OCI-LY1 (cell line): ENCODE measurements at regions not wholly inside any gene's neighbourhood (a gene's known extent, or its start where the extent isn't known, plus 50 kb on each side); places are given as distances from the start of the nearest gene placed in this dataset.

ENCODE experiments used
- H2AFZ ChIP-seq: fragments of 200-600 bp; sonication (generic), shearing (Covaris generic); 2 replicates; pipeline ENCODE4 v1.6.0; 2014; ENCODE audit warnings: antibody characterized with exemption, mild to moderate bottlenecking, low read length
- H3F3A ChIP-seq: fragments of 200-600 bp; sonication (generic), shearing (Covaris generic); 2 replicates; pipeline ENCODE4 v1.6.0; 2014; ENCODE audit warnings: mild to moderate bottlenecking, antibody characterized with exemption, low read length, moderate library complexity; ENCODE audit not compliant: insufficient read depth
- H3K27ac ChIP-seq: fragments of 200-600 bp; sonication (generic); 2 replicates; pipeline ENCODE4 v1.5.1; 2014; ENCODE audit warnings: low read length, mixed run types, mild to moderate bottlenecking, low read depth; ENCODE audit not compliant: poor library complexity, severe bottlenecking
- H3K27me3 ChIP-seq: fragments of 200-600 bp; sonication (generic); 2 replicates; pipeline ENCODE4 v1.6.0; 2014; ENCODE audit warnings: antibody characterized with exemption, mild to moderate bottlenecking, low read length, moderate library complexity; ENCODE audit not compliant: insufficient read depth
- H3K36me3 ChIP-seq: fragments of 200-600 bp; sonication (generic); 2 replicates; pipeline ENCODE4 v1.6.1; 2014; ENCODE audit warnings: mild to moderate bottlenecking, antibody characterized with exemption, low read length, moderate library complexity, mixed read lengths; ENCODE audit not compliant: insufficient read depth
- H3K4me1 ChIP-seq: fragments of 200-600 bp; sonication (generic); 2 replicates; pipeline ENCODE4 v1.5.1; 2014; ENCODE audit warnings: mild to moderate bottlenecking, low read length, moderate library complexity; ENCODE audit not compliant: insufficient read depth, severe bottlenecking
- H3K4me2 ChIP-seq: fragments of 200-600 bp; sonication (generic), shearing (Covaris generic); 2 replicates; pipeline ENCODE4 v1.6.1; 2014; ENCODE audit warnings: low read length
- H3K4me3 ChIP-seq: fragments of 200-600 bp; sonication (generic); 2 replicates; pipeline ENCODE4 v1.5.1; 2014; ENCODE audit warnings: low read length, low read depth, mild to moderate bottlenecking, mixed read lengths; ENCODE audit not compliant: poor library complexity, severe bottlenecking
- H3K79me2 ChIP-seq: fragments of 200-600 bp; shearing (Covaris generic); 2 replicates; pipeline ENCODE4 v1.6.1; 2016; ENCODE audit warnings: mixed run types, low read length, mixed read lengths; ENCODE audit not compliant: insufficient read depth
- H3K9ac ChIP-seq: fragments of 200-600 bp; sonication (generic), shearing (Covaris generic); 2 replicates; pipeline ENCODE4 v1.6.1; 2014; ENCODE audit warnings: mild to moderate bottlenecking, low read length, mixed read lengths
- H3K9me2 ChIP-seq: fragments of 200-600 bp; sonication (generic), shearing (Covaris generic); 2 replicates; pipeline ENCODE4 v1.6.1; 2014; ENCODE audit warnings: low read depth, mild to moderate bottlenecking, low read length, mixed read lengths
- H3K9me3 ChIP-seq: fragments of 200-600 bp; shearing (Covaris generic); 2 replicates; pipeline ENCODE4 v1.6.1; 2014; ENCODE audit warnings: low read length, mixed read lengths
- H4K20me1 ChIP-seq: fragments of 200-600 bp; sonication (generic), shearing (Covaris generic); 2 replicates; pipeline ENCODE4 v1.6.0; 2016; ENCODE audit warnings: mild to moderate bottlenecking, low read length; ENCODE audit not compliant: insufficient read depth
- CTCF ChIP-seq: fragments of 200-600 bp; sonication (generic), shearing (Covaris generic); IDR thresholded peaks from 2 replicates; pipeline ENCODE4 v1.5.1; 2017; ENCODE audit warnings: mild to moderate bottlenecking, antibody characterized with exemption, low read length, moderate library complexity, mixed read lengths
- EZH2 ChIP-seq: fragments of 200-600 bp; sonication (generic), shearing (Covaris generic); IDR thresholded peaks from 2 replicates; pipeline ENCODE4 v1.8.0; 2017; ENCODE audit warnings: borderline replicate concordance, mixed run types, mild to moderate bottlenecking, antibody characterized with exemption, low read length, moderate library complexity, mixed read lengths

GRCh38 chr3:102017784-102018183 lies 168.5 kb downstream of the NFKBIZ start:
- Histone ChIP-seq H3K9me3 (no peaks in the 10 kb centered on the region), H4K20me1 (no peaks in the 10 kb centered on the region), H3K4me3 (no peak overlapping the region), H3K36me3 (no peaks in the 10 kb centered on the region), H3K79me2 (no peaks in the 10 kb centered on the region), H3K9ac (no peak overlapping the region), H3K27ac (no peak overlapping the region), H3K9me2 (no peaks in the 10 kb centered on the region), H3F3A (no peaks in the 10 kb centered on the region), H2AFZ (no peak overlapping the region), H3K27me3 (no peaks in the 10 kb centered on the region), H3K4me2 (no peak overlapping the region), H3K4me1 (peaks cover 4% of the 10 kb centered on the region)
- TF ChIP-seq EZH2, result no peak
- no peak for TF ChIP-seq CTCF

- Histone ChIP-seq H3K27ac (no peak overlapping the region), H3K36me3 (no peaks in the 10 kb centered on the region), H3K4me3 (no peak overlapping the region), H3K9ac (no peak overlapping the region), H4K20me1 (no peaks in the 10 kb centered on the region), H3K79me2 (no peaks in the 10 kb centered on the region), H3K4me2 (no peak overlapping the region), H3K27me3 (no peaks in the 10 kb centered on the region), H3K9me2 (no peaks in the 10 kb centered on the region), H3F3A (no peaks in the 10 kb centered on the region), H2AFZ (no peak overlapping the region), H3K9me3 (no peaks in the 10 kb centered on the region), H3K4me1 (peaks cover 4% of the 10 kb centered on the region)
- TF ChIP-seq EZH2 (no peak), CTCF (no peak)
Measured at GRCh38 chr3:102018551-102018950, 169.2 kb downstream of the NFKBIZ start.

GRCh38 chr3:102020735-102021134 lies 171.4 kb downstream of the NFKBIZ start:
- peaks cover 4% of the 10 kb centered on the region for H3K4me1 ChIP-seq
- no peak overlapping the region for H3K4me2 ChIP-seq

More at GRCh38 chr3:102020735-102021134, 171.4 kb downstream of the NFKBIZ start:
- Histone ChIP-seq H3K36me3 (no peaks in the 10 kb centered on the region), H3K9me2 (no peaks in the 10 kb centered on the region), H3K79me2 (no peaks in the 10 kb centered on the region), H3K4me3 (no peak overlapping the region), H3K9ac (no peak overlapping the region), H3K27me3 (no peaks in the 10 kb centered on the region), H4K20me1 (no peaks in the 10 kb centered on the region), H3K27ac (no peak overlapping the region), H3F3A (no peaks in the 10 kb centered on the region), H3K9me3 (no peaks in the 10 kb centered on the region), H2AFZ (no peak overlapping the region)
- TF ChIP-seq CTCF (no peak), EZH2 (no peak)
